Neuron (in vitro differentiated cells): ENCODE measurements at regions not wholly inside any gene's neighbourhood (a gene's known extent, or its start where the extent isn't known, plus 50 kb on each side); places are given as distances from the start of the nearest gene placed in this dataset.

Experiments
- H2AFZ ChIP-seq: one replicate; pipeline ENCODE4 v1.6.1; 2013; ENCODE audit warnings: low read depth, mild to moderate bottlenecking, inconsistent platforms, low read length, moderate library complexity
- H3K27me3 ChIP-seq: one replicate; pipeline ENCODE4 v1.6.1; 2013; ENCODE audit warnings: low read length; ENCODE audit not compliant: insufficient read depth
- H3K36me3 ChIP-seq: one replicate; pipeline ENCODE4 v1.6.1; 2013; ENCODE audit warnings: low read length; ENCODE audit not compliant: insufficient read depth
- H3K4me1 ChIP-seq: one replicate; pipeline ENCODE4 v1.6.1; 2013; ENCODE audit warnings: low read length; ENCODE audit not compliant: insufficient read depth
- H3K4me3 ChIP-seq: 2 replicates; pipeline ENCODE4 v1.5.1; 2013; ENCODE audit warnings: mild to moderate bottlenecking, low read length, moderate library complexity
- H3K9me3 ChIP-seq: one replicate; pipeline ENCODE4 v1.6.1; 2013; ENCODE audit warnings: low read length

DNA sequence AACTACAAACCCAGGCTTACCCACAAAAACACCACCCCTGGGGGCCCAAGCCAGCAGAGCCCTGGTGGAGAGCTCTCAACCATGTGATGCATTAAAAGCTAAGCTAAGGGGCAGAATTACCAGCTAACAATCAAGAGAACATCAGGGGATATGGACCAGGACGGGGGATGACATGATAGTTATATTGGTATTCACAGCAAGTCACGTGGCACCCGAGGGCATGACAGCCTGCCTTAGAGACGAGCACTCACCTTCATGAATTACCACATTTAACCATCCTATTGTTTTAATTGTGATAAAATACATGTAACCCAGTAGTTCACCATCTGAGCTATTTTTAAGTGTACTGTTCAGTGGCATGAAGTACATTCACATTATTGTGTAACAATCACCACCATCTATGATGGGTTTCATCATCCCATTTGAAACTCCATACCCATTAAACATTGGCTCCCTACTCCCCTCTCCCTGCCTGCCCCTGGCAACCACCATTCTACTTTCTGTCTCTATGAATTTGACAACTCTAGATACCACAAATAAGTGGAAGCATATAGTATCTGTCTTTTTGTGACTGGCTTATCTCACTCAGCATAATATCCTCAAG lies 245.6 kb downstream of the ANAPC1 start:
- H2AFZ ChIP-seq, result no peak overlapping the region
- H3K9me3 ChIP-seq, result no peaks in the 10 kb centered on the region
- no peaks in the 10 kb centered on the region for H3K27me3 ChIP-seq
- H3K4me3 ChIP-seq, result no peak overlapping the region
- H3K4me1 ChIP-seq, result no peaks in the 10 kb centered on the region
- H3K36me3 ChIP-seq, result no peaks in the 10 kb centered on the region

DNA sequence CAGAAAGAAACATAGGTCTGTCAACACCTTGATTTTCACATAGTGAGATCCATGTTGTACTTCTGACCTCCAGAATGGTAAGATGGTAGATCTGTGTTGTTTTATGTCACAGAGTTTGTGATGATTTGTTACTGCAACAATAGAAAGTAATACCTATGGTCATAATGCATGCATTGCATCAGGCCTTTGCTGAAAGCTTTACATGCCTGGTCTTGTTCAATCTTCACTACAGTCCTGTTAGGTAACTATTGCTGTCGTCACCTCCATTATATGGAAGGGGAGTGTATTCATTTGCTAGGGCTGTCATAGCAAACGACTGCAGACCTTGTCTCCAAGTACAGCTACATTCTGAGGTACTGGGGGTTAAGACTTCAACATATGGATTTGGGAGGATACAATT lies 243.5 kb downstream of the ANAPC1 start:
- Histone ChIP-seq H3K4me1 (no peaks in the 10 kb centered on the region), H3K27me3 (no peaks in the 10 kb centered on the region), H3K9me3 (no peaks in the 10 kb centered on the region), H3K36me3 (no peaks in the 10 kb centered on the region), H2AFZ (no peak overlapping the region), H3K4me3 (no peak overlapping the region)

DNA sequence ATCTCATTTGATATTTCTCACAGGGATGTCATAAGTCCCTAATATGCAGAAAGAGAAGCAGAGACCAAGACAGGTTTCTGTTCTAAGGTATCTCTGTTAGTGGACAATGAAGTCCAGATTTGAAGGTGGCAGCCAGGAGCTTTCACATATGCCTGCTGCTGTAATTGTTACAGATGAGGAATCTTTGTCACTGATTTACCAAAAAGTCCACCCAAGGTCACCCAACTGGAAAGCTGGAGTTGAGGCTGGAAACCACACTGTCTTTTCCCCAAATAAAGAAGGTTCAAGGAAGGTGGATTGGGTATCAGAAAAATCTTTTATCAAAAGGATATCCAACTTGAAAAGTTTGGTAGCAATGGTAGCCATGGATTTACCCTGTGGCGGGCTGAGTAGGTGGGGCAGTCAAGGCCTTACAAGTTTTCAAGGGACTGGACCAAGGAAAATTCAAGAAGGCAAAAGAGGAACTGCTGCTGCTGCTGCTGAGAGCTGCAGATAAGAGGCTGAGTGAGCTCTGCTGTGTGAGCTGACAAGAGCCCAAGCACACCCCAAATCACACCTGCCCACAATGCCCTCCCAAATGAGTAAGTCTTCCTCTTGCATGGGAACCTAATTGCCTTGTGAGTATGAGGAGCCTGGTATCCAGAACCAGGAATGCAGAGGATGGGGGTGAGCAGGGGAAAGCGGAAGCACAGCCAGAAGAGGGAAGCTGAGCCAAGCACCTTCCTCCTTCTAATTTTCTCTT lies 241.2 kb downstream of the ANAPC1 start:
- H3K9me3 ChIP-seq, result peaks cover 2% of the 10 kb centered on the region

DNA sequence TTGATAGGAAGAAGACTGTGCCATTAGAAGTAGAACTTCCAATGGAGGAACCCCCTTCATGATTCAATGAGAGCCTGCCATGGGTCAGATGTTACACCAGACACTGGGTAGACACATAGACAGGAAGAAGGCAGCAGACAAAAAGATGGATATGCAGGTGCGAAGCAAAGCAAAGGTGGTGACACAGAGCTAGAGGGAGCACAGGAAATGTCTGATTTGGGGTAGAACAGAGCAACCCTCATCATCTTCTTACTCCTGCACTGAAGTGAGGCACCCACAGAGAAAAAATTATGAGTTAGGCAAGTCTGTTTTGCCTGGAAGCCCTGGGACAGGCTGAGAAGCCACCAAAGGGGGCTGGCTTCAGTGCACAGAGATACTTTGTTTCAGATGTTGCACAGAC lies 240.2 kb downstream of the ANAPC1 start:
- Histone ChIP-seq H3K36me3 (no peaks in the 10 kb centered on the region), H3K9me3 (peaks cover 2% of the 10 kb centered on the region), H3K4me3 (no peak overlapping the region), H3K4me1 (no peaks in the 10 kb centered on the region), H2AFZ (no peak overlapping the region), H3K27me3 (no peaks in the 10 kb centered on the region)

More for the DNA sequence above, 241.2 kb downstream of the ANAPC1 start:
- Histone ChIP-seq H2AFZ (no peak overlapping the region), H3K4me3 (no peak overlapping the region), H3K27me3 (no peaks in the 10 kb centered on the region), H3K36me3 (no peaks in the 10 kb centered on the region), H3K4me1 (no peaks in the 10 kb centered on the region)

- Histone ChIP-seq H3K27me3 (no peaks in the 10 kb centered on the region), H2AFZ (no peak overlapping the region), H3K4me3 (no peak overlapping the region), H3K36me3 (no peaks in the 10 kb centered on the region), H3K9me3 (peaks cover 2% of the 10 kb centered on the region), H3K4me1 (no peaks in the 10 kb centered on the region)
Observed at GRCh38 chr2:111647359-111647758, 236.6 kb downstream of the ANAPC1 start.

DNA sequence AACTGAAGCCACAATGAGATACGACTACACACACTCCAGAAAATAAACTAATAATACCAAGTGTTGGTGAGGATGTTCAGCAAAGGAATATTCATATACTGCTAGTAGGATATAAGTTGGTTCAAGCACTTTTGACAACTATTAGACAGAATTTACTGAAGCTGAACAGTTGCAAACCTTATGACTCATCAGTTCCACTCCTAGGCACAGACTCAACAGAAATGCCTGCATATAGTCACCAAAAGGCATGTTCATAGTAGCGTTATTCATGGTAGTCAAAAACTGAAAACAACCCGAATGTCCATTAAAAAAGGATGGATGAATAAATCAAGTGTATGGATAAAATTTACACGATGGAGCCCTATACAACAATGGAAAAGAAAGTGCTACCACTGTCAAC lies 232.0 kb downstream of the ANAPC1 start:
- Histone ChIP-seq H2AFZ (no peak overlapping the region), H3K4me3 (no peak overlapping the region), H3K36me3 (no peaks in the 10 kb centered on the region), H3K27me3 (no peaks in the 10 kb centered on the region), H3K4me1 (no peaks in the 10 kb centered on the region), H3K9me3 (no peaks in the 10 kb centered on the region)

DNA sequence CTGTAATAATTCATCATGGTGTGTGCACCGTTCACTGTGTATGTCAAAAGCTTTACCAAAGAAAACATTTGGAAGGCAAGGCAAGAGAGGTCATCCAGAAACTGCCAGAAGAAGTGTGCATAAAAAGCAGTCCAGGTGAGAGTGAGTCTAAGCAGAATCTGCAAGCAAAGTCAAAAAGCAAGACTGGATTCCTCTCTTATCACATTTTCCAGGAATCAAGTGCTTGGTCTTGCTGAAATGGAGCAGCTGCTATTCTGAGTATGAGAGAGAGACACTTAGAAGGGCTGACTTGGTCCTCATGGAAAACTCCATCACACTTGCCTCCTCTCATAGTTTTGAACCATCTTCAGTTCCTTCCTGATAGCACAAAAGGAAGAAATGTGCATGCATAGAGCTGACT lies 231.3 kb downstream of the ANAPC1 start:
- H2AFZ ChIP-seq, result no peak overlapping the region
- H3K27me3 ChIP-seq, result no peaks in the 10 kb centered on the region
- no peaks in the 10 kb centered on the region for H3K9me3 ChIP-seq

GRCh38 chr2:111653103-111653624 lies 230.8 kb downstream of the ANAPC1 start:
- no peaks in the 10 kb centered on the region for H3K9me3 ChIP-seq
- H3K4me1 ChIP-seq, result no peaks in the 10 kb centered on the region
- H3K36me3 ChIP-seq, result no peaks in the 10 kb centered on the region
- H2AFZ ChIP-seq, result no peak overlapping the region
- no peaks in the 10 kb centered on the region for H3K27me3 ChIP-seq
- H3K4me3 ChIP-seq, result no peak overlapping the region

More for the DNA sequence above, 231.3 kb downstream of the ANAPC1 start:
- no peaks in the 10 kb centered on the region for H3K36me3 ChIP-seq
- no peak overlapping the region for H3K4me3 ChIP-seq
- no peaks in the 10 kb centered on the region for H3K4me1 ChIP-seq

DNA sequence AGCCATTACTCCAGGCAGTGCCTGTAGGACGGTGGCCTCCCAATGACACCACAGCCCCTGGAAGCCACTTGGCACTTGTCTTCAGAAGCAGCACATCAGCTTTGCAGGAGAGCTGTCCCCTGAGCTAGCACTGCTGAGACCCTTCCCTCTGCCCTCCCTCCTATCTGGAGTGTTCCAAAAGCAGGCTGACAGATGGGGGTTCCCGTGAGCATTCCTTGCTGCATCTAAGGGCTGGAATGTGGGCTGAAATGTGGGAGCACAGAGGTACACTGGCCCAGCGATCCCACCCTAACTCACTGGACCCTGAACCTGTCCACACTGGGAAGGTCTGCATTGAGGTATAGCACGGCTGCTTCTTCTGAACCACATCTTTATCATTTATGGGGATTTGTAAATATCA lies 230.1 kb downstream of the ANAPC1 start:
- no peaks in the 10 kb centered on the region for H3K4me1 ChIP-seq
- H3K27me3 ChIP-seq, result no peaks in the 10 kb centered on the region
- no peak overlapping the region for H3K4me3 ChIP-seq
- H2AFZ ChIP-seq, result no peak overlapping the region
- no peaks in the 10 kb centered on the region for H3K36me3 ChIP-seq
- H3K9me3 ChIP-seq, result no peaks in the 10 kb centered on the region

- Histone ChIP-seq H3K36me3 (no peaks in the 10 kb centered on the region), H3K4me3 (no peak overlapping the region), H3K27me3 (no peaks in the 10 kb centered on the region), H2AFZ (no peak overlapping the region), H3K4me1 (peaks cover 5% of the 10 kb centered on the region), H3K9me3 (no peaks in the 10 kb centered on the region)
Observed at GRCh38 chr2:111654829-111655228, 229.2 kb downstream of the ANAPC1 start.

DNA sequence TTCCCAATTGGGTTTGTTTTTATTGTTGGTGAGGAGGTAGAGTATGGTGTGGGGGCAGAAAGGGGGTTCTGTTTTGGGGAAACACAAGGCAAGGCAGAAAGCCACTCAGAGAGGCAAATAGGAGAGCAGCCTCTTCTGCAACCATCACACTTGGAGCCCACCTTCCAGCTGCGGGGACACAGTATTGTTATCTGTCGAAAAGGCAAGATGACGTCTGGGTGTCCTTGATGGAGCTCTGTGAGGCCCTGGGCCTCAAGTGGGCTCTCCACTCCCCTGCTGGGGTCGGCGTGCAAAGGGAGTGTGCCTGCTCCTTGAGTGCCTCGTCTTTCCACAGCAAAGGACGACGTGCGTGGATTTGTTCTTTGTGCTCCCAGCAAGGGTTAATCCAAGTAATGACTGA lies 227.6 kb downstream of the ANAPC1 start:
- Histone ChIP-seq H3K4me3 (no peak overlapping the region), H3K27me3 (no peaks in the 10 kb centered on the region), H3K9me3 (no peaks in the 10 kb centered on the region), H3K36me3 (no peaks in the 10 kb centered on the region), H3K4me1 (peaks cover 8% of the 10 kb centered on the region), H2AFZ (no peak overlapping the region)

DNA sequence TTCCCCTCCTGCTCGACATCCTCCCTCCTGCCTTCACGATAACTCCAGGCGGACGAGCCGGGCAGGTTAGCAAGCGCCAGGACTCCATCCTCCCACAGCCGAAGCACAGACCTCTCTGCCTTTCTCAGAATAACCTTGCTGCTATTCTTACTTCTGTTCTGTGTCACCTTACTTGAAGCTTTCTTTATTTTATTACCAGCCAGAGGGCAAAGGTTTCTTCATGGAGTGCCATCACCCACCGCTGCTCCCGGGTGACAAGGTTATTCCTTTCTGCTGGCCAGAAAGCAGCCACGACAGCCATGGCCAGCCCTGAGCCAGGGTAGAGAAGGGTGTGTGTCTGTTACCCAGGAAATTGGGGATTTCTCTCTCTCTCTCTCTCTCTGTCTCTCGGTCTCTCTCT lies 227.1 kb downstream of the ANAPC1 start:
- H3K4me3 ChIP-seq, result no peak overlapping the region
- no peaks in the 10 kb centered on the region for H3K9me3 ChIP-seq
- H3K4me1 ChIP-seq, result peaks cover 8% of the 10 kb centered on the region
- no peaks in the 10 kb centered on the region for H3K27me3 ChIP-seq
- no peak overlapping the region for H2AFZ ChIP-seq
- no peaks in the 10 kb centered on the region for H3K36me3 ChIP-seq

DNA sequence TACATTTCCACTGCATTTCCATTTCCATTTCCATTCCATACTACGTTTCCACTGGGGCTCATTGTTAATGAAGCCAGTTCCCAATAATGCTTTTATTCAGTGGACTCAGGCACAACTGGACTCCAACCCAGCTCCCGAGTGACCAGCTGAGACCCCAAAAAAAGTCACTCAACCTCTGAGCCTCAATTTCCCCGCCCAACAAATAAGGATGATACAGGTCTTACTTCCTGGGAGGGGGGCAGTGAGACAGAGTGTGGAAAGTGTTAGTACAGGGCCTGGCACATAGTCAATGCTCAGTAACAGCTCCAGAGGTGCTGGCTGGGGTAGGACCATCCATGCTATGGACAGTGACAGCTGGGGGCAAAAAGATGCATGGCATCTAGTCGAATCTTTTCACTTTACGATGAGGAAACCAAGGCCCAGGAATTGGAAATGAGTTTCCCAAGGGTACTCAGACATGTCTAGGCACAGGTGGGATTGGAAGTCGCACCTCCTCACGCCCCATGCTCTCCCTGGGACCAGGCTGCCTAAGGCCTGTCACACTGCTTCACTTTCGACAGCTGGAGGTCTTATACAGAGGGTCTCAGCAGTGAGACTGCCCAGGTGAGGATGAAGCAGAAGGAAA lies 226.5 kb downstream of the ANAPC1 start:
- Histone ChIP-seq H2AFZ (no peak overlapping the region), H3K4me3 (no peak overlapping the region), H3K4me1 (peaks cover 8% of the 10 kb centered on the region), H3K27me3 (no peaks in the 10 kb centered on the region), H3K36me3 (no peaks in the 10 kb centered on the region), H3K9me3 (no peaks in the 10 kb centered on the region)
